GM19023 (cell line): ENCODE measurements at regions not wholly inside any gene's neighbourhood (a gene's known extent, or its start where the extent isn't known, plus 50 kb on each side); places are given as distances from the start of the nearest gene placed in this dataset.

Experiments
- ATAC-seq: cut with Tn5 transposase; IDR thresholded peaks from one replicate; pipeline ENCODE4 v1.9.1; 2021; ENCODE audit warnings: mild to moderate bottlenecking, moderate library complexity; ENCODE audit not compliant: unreplicated experiment

GRCh38 chr4:176441594-176441993 lies 121.8 kb downstream of the SPCS3 start:
- no peak for ATAC-seq

DNA sequence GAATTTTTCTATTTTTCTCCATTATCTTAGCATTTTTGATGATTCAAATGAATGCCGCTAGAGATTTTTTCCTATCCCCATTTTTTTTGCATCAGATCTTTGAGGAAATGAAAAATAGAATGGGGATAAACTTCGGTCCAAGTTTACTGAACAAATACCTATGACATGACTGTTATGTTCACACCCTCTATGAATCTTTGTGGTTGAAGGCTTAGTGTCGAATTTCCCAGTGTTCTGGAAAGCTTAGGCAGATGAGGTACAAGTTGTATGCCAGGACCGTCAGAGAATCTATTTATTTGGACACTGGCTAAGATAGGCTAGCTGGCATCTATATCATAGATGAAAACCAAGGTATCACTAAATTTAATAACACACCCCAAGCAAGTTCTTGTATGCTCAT lies 123.4 kb downstream of the SPCS3 start:
- no peak for ATAC-seq

DNA sequence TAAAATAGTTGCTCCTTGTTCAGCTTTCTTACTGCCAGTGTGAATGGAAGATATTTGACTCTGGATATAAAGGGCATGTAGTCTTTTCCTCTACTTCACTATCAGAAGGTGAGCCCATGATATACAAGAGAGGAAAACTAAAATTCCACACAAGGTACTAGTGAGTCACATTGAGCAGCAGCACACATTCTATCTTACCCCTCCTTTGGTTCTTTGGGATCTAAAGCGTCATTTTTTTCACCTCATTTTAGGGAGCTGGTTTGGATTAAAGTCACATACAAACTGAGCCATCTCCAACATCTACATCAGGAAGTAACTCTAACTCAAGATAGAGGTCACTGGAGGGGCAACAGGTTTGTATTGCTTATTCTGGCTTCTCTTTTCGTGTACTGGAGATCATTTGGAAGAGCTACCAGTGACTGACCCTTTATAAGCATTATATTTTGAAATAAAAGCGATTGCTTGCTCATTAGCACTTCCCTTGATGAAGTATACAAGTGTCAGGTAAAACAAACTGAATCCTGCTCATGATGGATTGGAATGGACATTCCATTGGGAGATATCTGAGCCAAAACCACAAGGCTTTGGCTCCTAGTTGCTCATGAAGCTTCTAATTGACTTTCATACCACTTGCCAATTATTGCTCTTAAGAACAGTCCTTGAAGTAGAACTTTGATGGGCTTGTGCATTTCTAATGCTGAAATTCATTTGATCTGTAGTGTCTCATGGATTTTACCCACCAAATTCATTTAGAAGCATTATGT lies 124.1 kb downstream of the SPCS3 start:
- no peak for ATAC-seq

GRCh38 chr4:176444741-176445140 lies 125.0 kb downstream of the SPCS3 start:
- no peak for ATAC-seq

DNA sequence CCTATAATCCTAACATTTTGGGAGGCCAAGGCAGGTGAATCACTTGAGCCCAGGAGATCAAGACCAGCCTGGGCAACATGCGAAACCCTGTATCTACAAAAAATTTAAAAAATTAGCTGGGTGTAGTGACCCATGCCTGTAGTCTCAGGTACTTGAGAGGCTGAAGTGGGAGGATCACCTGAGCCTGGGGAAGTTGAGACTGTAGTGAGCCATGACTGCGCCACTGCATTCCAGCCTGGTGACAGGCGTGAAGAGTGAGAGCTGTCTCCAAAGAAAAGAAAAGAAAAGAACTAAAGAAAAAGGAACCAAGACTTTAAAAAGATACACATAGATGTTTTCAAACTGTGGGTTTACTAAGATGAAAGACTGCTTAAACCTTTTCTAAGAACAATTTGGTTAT lies 129.0 kb downstream of the SPCS3 start:
- ATAC-seq: no peak

DNA sequence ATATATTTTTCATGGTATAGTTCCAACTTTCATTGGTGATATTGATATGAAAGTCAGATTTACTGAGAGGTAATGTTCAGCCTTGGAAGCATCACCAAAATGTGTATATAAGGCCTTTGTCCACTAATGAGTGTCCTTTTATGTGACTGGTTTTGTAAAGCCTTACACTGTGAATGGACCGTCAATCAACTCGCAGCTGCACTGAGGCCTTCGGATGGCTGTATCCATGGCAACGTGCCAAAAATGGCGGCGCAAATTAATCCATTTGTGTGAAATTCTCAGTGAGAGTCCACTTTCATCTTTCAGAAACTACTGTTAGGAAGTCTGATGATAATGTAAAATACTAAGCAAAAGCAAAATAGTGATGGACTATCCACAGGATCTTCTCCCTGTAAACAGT lies 131.7 kb downstream of the SPCS3 start:
- ATAC-seq: no peak

- ATAC-seq: no peak
These were observed 133.3 kb downstream of the SPCS3 start for GRCh38 chr4:176453079-176453478.

DNA sequence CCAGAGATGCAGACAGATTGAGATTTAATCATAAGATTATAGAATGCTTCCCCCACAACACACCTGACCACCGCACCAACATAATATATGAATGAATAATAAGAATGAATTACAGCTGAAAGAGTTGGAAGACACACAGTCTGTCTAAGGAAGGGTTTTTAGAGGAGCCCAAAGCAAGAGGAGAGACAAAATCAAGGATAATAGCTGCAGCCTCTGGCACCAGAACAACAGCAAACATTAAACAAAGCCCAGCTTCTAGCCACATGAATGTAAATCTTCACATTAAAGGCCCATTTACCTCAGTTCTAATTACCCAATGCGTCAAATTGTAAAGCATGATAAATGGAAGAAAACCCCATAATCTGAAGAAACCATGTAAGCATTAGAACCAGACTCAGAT lies 133.9 kb downstream of the SPCS3 start:
- no peak for ATAC-seq

GRCh38 chr4:176464748-176465147 lies 145.0 kb downstream of the SPCS3 start:
- ATAC-seq: peak; percentile 99

DNA sequence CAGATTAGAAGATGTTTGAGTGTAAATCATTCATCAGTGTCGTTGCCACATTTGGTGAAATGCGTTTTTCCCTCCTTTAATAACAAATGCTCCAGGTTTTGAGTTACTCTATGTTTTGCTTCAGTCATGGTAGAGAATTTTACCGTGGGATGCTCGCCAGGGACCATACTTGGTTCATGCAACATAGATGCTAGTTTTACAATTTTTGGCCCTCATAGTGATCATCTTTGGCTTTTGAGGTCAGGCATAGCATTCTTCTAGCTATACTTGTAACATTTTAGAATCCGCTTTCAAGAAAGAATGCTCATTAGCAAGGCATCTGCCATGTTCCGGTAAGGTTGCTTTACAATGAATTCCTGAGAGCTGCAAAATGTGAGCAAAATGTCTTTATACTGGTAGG lies 147.2 kb downstream of the SPCS3 start:
- ATAC-seq: no peak

GRCh38 chr4:176469546-176469945 lies 149.8 kb downstream of the SPCS3 start:
- no peak for ATAC-seq

DNA sequence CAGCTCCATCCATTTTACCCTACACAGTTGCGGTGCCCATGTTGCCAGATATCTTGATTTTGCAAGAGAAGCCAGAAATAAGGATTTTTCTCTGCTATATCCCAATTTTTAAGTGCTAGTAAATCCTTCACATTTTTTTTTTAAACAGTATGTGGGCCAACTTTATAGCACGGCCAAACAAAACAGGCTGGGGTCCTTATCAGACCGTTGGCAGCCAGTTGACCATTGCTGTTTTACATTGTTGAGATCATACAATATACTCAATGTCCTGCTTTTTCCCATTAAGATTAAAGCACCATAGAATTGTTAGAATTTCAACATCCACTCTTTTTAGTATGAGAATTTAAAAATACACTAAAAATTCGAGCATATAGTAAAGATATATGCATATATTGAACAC lies 150.9 kb downstream of the SPCS3 start:
- no peak for ATAC-seq

- no peak for ATAC-seq
These were observed 155.3 kb downstream of the SPCS3 start for GRCh38 chr4:176475067-176475466.

GRCh38 chr4:176478076-176478475 lies 158.3 kb downstream of the SPCS3 start:
- ATAC-seq: no peak

- ATAC-seq: peak; percentile 58
These were observed 160.0 kb downstream of the SPCS3 start for GRCh38 chr4:176479767-176480166.

DNA sequence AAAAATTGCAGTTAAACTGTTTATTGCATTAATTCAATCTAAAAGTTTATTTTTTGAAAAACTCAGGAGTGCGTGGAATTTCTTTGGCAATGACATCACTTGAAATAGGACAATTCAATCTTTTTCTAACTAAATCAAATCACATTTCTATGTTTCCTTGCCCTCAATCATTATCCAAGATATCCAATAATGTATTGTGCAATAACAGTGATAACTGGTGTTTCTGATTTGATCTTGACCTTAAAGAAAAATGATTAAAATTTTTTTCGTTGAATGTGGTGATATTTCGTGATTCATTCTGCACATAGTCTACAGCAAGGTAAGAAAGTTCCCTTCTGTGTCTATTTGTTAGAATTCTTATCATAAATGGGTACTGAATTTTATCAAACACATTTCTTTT lies 163.2 kb downstream of the SPCS3 start:
- no peak for ATAC-seq

GRCh38 chr4:176484301-176484984 lies 164.7 kb downstream of the SPCS3 start:
- ATAC-seq: no peak

DNA sequence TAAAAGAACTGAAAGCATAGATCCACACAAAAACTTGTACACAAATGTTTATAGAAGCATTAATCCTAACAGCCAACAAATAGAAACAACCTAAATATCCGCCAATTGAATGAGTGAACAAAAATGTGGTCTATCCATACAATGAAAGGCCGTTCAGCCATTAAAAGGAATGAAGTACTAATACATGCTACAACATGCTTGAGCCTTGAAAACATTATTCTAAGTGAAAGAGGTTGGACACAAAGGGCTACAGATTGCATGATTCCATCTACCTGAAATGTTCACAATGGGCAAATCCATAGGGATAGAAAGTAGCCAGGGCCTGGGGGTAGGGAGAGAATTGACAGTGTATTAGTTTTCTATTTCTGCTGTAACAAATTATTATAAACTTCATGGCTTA lies 169.2 kb downstream of the SPCS3 start:
- no peak for ATAC-seq

GRCh38 chr4:176492646-176493302 lies 173.0 kb downstream of the SPCS3 start:
- ATAC-seq: peak; percentile 100

GRCh38 chr4:176498617-176499256 lies 179.0 kb downstream of the SPCS3 start:
- ATAC-seq: no peak

- no peak for ATAC-seq
These were observed 179.8 kb downstream of the SPCS3 start for GRCh38 chr4:176499518-176499917.

DNA sequence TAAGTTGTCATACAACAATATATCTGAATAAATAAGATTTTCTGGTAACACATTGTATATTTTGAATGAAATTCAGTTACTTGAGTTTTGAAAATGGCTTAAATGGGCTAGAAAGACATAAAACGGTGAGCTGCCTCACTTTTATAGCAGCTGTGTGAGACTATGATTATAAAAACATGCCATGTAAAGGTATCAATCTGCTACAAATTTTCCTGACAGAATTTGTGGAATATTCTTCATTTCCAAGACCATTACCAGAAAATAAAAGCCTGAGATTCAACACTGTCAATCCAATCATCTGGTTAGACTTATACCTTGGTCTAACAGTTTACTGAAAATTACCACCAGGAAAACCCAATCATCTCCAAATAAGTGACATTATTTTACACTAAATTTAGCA lies 181.1 kb downstream of the SPCS3 start:
- ATAC-seq: no peak
